Lower leg skin (tissue), 3 donors: ENCODE measurements at regions not wholly inside any gene's neighbourhood (a gene's known extent, or its start where the extent isn't known, plus 50 kb on each side); places are given as distances from the start of the nearest gene placed in this dataset.

Experiments
- POLR2A ChIP-seq, 2 donors: fragments of 450-650 bp; IDR thresholded peaks; one replicate each; pipeline ENCODE4 v1.6.1; 2016 to 2017; ENCODE audit warnings: antibody characterized with exemption in 2 of 2, mild to moderate bottlenecking in 1 of 2, moderate library complexity in 1 of 2
- TF ChIP-seq, protein P1 (sequence below), 3 donors: fragments of 450-650 bp; IDR thresholded peaks; one replicate each; pipeline ENCODE4 v1.5.1; 2016; ENCODE audit warnings: antibody characterized with exemption in 3 of 3, mild to moderate bottlenecking in 3 of 3, moderate library complexity in 2 of 3

- no peak for TF ChIP-seq POLR2A (IDR thresholded peaks at IDR 0.05)
- TF ChIP-seq, protein P1, sequence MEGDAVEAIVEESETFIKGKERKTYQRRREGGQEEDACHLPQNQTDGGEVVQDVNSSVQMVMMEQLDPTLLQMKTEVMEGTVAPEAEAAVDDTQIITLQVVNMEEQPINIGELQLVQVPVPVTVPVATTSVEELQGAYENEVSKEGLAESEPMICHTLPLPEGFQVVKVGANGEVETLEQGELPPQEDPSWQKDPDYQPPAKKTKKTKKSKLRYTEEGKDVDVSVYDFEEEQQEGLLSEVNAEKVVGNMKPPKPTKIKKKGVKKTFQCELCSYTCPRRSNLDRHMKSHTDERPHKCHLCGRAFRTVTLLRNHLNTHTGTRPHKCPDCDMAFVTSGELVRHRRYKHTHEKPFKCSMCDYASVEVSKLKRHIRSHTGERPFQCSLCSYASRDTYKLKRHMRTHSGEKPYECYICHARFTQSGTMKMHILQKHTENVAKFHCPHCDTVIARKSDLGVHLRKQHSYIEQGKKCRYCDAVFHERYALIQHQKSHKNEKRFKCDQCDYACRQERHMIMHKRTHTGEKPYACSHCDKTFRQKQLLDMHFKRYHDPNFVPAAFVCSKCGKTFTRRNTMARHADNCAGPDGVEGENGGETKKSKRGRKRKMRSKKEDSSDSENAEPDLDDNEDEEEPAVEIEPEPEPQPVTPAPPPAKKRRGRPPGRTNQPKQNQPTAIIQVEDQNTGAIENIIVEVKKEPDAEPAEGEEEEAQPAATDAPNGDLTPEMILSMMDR (IDR thresholded peaks at IDR 0.05) = no peak
These were observed 94.5 kb upstream of the DLG1 start for GRCh38 chr3:197392961-197393360.
